Left hindlimb (tissue), 1 donor: ENCODE measurements at regions not wholly inside any gene's neighbourhood (a gene's known extent, or its start where the extent isn't known, plus 50 kb on each side); places are given as distances from the start of the nearest gene placed in this dataset.
"Not testable (repeated sequence)": the region's sequence is repeated elsewhere in the genome, so short reads cannot be mapped to it uniquely, and the experiment has no call there.

Experiments used
- DNase-seq: peaks from one replicate; pipeline ENCODE4 v3.0.0-alpha.2; 2018

DNA sequence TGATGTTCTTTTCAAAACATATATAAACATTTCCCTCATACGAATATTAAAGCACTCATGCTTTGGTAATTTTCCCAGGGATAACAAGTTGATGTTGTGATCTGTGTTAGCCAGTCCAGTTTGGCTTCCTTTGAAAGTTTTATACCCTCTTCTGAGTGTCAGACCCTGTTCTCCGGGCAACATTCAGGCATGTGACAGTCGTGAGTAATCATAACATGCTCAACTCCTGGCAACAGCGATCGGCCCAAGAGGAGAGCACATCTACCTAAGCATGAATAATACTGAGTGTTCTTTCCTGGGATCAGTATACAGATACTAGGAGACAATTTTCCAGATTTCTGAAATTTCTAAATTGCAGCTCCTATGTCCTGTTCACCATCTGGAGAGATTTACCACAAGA is 1086.4 kb downstream of the CDH8 start:
- DNase-seq = no peak

DNA sequence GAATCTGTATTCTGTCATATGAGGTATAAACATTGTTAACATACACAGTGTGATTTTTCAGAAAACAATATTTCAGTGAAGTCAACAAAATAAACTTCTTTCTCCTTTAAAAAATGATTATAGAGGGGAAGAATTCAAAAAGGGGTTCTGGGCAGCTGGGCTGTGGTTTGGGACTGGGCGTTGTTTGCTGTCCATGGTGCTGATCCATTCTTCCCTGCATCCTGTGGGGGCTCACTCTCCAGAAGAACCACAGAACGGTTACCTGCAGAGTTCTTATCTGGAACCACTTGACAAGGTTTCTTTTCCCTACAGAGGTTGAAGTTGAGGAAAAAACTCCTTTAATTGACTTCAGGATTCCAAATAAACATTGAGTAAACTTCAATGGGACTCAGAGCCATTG is 1091.0 kb downstream of the CDH8 start:
- DNase-seq = peak; percentile 31

DNA sequence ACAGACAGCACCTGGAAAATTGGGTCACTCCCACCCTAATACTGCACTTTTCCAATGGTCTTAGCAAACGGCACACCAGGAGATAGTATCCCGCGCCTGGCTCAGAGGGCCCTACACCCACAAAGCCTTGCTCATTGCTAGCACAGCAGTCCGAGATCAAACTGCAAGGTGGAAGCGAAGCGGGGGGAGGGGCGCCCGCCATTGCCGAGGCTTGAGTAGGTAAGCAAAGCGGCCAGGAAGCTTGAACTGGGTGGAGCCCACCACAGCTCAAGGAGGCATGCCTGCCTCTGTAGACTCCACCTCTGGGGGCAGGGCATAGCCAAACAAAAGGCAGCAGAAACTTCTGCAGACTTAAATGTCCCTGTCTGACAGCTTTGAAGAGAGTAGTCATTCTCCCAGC is 1100.0 kb downstream of the CDH8 start:
- DNase-seq = not testable (repeated sequence)

DNA sequence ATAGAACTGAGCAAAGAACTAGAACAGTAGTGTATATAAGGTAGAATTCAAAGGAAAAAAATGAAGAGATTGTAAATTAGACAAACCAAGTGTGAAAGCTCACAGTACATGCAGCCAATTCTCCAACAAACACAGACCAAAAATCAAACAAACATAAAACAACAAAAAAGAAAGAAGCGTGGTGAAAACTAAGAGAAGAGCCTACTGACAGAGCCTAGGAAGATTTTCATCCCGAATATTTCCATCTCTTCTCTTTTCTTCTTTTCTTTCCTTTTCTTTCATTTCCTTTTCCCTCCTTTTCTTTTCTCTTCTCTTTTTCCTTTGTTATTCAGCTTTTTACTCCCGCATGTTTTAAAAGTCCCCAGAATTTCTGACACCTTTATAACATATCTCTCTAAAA is 1103.6 kb downstream of the CDH8 start:
- no peak for DNase-seq

DNA sequence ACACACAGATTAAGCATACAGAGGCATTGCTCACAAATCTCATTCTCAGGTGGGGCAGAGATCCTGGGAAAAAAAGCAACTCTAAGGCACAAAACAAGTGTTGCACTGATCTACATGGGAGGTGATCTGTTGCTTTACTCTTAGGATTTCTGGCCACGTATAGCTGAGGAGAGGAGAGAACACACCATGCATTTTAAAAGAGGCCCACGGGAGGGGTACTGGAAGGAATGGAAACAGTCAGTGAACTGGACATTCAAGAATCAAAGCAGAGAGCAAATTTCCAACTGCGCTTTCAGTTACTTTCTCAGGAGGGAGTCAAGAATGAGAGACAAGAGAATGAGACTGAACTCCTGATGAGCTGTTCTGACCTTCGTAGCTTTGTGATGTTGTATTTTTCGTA is 1105.9 kb downstream of the CDH8 start:
- no peak for DNase-seq

DNA sequence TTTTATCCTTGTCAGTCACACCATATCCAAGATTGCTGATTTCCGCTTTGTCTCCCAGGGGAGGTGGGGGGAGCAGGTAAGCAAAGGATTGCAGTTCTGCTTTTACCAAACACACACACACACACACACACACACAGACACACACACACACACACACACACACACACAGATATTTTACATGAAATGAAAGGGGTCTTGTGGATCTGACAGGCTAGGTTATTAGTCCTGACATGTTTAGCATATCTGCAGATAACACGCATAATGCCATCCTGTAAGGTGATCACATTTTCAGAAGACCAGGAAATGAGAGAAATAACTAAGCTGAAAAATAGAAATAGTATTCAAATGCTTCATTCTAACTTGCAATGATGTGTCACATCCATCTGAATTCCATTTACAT is 1113.3 kb downstream of the CDH8 start:
- DNase-seq = no peak

DNA sequence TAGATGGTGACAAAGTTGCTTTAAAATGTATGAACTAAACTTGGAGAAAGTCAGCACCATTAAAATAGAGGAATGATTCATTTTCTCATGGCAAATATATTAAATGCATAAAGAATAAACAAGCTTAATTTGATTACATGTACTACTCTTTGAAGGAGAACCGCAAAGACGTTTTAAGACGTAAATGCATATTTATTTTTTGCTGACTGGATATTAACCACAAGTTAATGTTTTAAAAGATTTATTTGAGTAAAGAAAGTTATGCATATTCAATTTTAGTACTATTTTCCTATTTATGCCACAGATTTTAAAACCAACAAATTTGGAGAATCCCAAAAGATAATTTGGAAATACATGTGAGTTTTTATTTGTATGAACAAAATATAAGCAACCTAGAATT is 1121.9 kb downstream of the CDH8 start:
- DNase-seq = no peak

DNA sequence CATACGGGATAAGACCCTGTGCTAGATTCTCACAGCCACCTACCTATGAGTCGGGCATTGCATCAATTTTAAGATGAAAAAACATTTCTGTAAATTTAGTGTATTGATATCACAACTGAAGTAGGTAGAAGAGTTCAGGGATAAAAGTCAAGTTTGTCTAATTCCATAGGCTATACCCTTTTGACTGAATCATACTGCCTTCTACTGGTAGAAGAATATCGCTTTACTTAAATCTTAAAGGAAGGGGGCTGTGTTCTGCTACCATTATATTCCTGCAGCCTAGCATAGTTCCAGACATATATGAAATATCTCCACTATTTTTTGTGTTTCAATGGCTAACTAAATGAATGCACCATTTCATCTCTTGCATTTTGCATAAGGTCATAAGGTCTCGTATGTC is 1128.6 kb downstream of the CDH8 start:
- DNase-seq = no peak

DNA sequence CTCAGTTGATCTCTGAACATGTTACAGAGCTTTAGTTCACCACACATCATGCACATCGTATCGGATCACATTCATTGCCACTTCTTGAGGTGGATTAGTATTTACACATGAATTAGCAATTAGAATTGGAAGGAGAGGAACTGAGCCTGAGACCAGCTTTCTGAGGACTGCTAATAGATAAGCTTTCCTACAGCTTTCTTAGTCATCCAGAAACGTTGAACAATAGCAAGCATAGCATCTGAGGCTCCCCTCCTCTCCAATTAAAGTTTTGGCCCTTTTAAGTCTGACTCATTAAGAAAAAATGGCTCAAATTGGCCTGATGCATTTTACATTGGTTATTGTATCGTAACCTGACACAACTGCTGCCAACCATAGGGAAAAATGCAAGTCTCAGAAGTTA is 1130.4 kb downstream of the CDH8 start:
- no peak for DNase-seq

DNA sequence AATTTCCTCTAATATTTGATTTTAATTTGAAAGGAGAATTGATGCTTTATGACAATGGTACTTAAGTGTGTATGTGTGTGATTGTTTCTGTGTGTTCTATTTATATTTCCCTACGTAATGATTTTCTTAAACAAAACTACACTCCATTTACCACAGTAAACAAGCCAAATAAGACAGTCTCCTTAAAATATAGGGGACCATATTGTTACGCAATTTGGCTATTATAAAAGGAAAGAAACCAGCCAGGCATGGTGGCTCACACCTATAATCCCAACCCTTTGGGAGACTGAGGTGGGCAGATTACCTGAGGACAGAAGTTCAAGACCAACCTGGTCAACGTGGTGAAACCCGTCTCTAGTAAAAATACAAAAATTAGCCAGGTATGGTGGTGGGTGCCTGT is 1134.1 kb downstream of the CDH8 start:
- DNase-seq = no peak

DNA sequence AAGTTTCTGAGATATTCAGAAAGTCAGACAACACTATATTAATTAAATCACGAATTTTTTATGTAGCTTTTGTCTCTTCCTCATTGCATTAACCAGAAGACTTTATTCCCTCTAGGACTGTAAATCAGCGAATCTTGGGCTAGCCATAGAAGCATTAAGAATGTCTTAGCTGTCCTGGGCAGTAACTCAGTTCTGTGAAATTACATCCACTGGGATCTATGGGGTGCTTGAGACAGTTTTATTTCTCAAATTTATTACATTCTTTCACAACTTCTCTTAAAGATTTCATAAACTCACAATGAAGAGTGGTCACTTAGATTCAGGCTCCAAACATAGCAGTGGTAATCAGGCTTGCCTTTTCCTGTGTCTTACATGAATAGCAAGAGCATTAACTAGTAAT is 1153.4 kb downstream of the CDH8 start:
- DNase-seq = no peak

DNA sequence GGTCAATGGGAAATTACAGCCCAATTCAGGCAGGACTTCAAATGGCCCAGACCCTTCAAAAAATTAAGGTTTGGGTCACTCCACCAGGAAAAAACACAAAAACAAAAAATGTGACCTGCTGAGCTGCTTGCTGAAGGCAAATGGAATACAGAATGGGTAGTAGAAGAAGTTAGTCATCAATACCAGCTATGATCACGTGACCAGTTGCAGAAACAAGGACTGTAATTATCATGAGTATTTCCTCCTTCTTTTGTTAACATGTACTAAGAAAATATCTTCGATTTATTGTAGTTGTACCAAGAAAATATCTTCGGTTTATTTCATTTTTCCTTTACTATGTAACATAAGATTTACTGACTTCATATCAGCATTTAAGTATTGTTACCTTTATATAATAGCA is 1183.6 kb downstream of the CDH8 start:
- DNase-seq = no peak

DNA sequence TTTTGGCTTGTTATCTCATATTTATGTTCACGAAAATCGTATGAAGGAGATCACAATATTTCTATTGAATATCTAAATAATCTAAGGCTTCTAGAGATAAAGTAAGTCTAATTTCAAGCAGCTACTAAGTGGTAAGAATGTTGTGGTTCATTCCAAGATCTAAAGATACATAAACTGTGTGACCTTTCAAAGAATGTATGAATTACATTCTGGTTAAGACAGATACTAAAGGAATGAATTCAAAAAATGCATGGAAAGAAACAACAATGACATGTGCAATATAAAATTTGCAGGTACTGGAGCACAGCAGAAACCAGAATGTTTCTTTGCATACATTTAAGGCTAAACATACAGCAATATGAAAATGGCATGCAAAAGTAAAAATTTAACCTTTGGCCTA is 1214.6 kb downstream of the CDH8 start:
- DNase-seq = no peak

DNA sequence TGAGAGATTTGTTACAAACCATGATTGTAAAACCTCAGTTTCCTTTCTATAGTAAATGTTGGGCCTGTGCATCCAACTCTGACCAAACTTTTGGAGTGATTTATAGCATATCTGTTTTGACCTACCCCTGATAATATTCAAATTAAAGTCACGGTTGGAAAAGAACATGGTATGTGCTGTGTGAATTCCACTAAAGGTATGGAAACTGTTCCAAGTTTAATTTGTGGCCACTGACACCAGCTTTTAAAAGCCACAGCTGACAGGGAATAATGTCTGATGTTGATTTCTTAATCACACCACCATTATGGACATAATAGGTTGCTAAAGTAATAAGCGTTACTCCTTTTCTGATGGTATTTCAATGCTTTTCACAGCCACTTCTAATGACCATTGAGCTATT is 1215.9 kb downstream of the CDH8 start:
- no peak for DNase-seq

DNA sequence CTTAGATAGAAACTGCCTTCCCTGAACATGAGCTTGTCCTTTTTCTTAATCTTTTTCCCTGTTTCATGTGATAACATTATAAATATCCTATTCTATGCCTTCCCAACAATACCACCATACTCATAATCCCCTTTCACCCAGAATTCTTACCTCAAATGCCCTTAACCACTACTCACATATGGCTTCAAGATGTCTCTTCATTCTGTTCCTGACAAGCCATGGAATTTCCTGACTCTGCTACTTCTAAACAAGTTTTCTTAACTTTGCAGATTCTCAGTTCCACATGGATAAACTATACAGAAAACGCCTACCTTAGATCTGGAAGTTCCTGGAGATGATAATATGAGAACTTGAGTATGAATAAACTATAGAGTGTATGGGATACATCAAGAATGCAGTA is 1217.8 kb downstream of the CDH8 start:
- no peak for DNase-seq

DNA sequence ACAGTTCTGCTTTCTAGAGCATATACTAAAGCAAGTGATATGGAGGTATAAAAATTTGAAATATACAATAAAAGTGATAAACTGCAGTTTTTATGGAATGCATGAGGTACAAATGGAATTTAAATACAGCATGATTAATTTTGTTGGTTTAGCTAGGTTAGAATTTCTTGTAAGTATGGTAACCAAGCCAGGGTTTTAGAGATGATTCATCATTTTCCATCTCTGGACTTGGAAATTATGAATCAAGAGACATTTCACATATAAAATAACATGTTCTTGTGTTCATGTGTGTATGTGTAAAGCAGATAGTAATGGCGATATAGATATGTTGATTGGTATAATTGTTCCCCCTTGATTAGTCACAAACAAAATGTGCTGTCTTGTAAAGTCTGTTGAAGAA is 1219.8 kb downstream of the CDH8 start:
- no peak for DNase-seq

DNA sequence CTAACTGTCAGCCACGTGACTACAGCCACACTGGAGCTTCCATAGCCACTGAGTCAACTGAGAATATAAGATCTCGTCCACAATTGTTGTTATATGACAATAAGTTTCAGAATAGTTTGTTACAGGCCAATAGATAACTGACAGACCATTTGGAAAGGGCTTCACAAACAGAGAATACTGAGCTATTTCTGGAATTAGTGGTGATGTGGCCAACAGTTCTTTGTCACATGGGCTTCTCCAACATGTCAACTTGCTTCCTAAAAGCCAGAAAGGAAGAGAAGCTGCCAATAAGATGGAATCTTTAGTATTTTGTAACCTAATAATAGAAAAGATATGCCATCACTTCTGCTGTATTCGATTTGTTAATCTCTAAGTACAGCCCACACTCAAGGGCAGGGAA is 1220.4 kb downstream of the CDH8 start:
- DNase-seq = no peak

DNA sequence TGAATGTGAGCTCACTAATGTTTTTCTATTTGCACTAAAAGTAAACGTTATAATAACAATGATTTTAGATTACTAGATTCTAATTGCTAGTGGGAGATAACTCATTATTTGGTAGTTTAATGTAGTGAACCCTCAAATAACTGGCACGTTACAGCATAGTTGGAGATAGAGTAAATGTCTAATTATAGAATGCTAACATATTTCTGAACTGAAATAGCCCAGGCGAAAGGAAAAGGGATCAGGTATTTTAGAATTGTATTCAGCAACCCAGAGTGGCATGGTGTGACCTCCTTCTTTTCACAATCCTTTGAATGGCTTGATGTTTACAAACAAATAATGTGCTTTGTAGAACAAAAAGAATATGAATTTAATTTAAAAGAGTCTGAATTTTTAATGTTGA is 1221.2 kb downstream of the CDH8 start:
- DNase-seq = no peak

DNA sequence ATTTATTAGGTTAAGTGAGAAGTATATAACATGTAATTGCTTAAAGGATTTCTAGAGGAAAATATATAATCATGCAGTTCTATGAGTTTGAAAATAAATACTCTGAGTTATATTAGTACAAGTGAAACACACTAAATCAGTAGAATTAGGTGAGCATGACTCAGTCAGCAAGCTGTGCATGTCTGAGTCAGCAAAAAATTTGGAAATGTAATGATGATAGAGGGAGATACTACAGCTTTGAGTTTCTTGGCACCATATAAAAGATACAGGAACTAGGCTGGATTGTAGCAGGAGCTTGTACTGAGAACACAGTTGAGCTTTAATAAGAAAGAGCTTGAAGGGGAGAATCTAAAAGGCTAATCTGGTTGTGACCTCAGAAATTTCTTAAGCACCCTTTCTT is 1224.6 kb downstream of the CDH8 start:
- DNase-seq = no peak

DNA sequence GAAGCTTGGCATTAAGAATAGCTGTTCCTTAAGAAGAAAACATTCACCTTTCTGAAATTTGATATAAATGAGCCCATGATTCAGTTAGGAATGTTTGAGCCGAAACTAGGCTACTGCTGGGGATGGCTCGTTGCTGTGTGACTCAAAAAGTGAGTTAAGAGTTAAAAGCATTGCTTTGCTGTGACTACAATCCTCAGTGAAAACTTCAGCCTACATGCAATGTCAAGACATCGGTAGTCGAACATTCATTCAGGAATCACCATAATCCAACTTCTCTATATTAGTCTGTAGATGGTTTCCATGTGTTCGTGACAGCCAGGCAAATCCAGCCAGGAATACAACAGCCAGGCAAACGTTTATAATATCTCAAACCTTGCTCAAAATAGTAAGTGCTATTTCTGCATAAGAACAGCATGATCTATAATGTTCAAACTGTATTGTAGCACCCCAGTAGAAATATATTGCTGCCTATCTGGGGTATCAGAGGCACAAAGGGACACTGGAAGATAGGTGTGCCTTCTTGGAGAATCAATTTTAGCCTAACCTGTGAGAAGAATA is 1225.1 kb downstream of the CDH8 start:
- no peak for DNase-seq

DNA sequence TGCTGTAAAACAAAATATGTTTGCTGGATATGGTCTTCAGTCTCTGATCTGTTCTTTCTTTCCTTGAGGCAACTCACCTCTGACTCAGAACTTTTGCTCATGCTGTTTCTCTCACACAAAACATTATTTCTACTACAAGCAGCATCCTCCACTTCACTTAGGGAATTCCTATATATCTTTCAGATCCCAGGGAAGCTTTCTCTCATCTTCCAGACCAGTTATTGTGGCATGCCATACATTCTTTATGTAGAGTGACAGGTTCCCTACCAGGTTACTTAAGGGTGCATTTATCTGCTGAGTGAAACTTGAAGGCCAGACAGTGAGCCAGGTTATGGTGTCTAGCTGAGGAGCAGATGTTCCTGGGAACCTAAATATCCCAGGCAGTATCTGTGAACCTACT is 1226.0 kb downstream of the CDH8 start:
- DNase-seq = no peak

DNA sequence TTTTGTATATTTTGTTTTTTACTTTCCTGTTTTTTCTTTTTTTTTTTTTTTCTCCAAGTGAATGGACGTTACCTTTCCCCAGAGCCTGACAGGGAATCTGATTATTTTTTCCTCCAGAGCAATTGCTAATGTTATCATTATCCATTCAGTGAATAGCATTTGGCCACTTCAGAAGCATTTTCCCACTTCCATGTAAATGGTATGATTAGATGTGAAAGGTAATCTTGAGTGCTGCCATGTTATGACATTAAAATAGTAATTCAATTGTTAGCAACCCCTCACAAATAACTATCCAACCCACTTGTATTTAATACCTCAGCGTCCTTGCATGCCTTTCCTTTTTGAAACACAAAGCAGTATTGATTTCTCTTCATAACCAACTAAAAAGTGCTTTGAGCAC is 1243.8 kb downstream of the CDH8 start:
- DNase-seq = no peak

DNA sequence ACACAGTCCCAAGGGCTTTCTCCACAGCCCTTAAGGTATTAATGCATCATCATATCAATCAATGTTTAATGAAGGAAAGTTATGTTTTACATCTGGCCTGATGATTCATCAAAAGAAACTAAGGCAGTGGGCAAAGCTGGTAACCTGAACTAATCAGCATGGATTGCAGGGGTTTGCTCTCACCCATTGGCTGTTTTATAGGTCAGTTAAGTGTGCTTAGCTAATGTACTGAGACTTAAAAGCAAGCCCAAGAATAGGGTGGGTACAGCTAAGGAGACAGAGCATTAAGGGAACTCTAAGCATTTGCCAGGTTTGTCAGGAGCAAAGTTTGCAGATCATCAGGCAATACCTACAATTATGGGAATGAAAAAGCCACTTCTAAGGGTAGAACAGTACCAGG is 1247.6 kb downstream of the CDH8 start:
- no peak for DNase-seq

DNA sequence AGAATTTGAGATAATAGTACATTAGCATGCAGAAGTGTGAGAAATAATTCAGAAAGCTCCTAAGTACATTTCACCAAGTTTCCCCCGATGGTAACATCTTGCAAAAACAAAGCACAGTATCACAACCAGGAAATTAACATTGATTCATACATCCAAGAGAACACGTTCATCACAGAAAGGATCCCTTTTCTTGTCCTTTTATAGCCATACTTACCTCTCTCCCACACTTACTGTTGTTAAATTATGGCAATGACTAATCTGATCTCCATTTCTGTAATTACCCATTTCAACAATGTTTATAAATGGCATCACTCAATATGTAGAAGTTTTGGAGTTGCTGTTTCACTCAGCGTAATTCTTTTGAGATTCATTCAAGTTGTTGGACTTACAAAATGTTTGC is 1260.0 kb downstream of the CDH8 start:
- no peak for DNase-seq

DNA sequence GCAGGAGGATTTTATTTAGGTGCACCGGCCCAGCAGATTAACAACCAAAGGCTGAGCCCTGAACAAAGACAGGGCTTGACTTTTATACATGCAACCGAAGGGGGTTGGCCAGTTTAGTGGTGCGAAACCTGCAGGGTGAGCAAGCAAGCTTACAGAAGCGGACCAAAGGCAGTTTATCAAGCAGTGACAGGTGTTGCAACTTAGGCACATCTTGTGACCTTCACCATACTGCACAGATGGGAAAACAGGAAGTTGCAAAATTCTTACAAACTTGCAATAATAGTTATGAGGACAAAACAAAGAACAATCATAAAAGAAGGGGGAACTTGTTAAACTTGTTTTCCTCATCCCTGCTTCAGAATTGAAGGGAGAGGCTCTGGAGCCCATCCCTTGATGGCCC is 1265.1 kb downstream of the CDH8 start:
- no peak for DNase-seq

DNA sequence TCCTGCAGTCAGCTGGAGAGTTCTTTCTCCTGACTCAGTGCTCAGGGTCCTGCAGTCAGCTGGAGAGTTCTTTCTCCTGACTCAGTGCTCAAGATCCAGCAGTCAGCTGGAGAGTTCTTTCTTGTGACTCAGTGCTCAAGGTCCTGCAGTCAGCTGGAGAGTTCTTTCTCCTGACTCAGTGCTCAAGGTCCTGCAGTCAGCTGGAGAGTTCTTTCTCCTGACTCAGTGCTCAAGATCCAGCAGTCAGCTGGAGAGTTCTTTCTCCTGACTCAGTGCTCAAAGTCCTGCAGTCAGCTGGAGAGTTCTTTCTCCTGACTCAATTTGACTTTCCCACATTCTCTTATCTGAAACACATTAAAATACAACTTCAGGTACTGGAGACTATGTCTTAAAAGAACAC is 1265.9 kb downstream of the CDH8 start:
- DNase-seq = not testable (repeated sequence)
